ENCODE measurements at regions not wholly inside any gene's neighbourhood (a gene's known extent, or its start where the extent isn't known, plus 50 kb on each side); places are given as distances from the start of the nearest gene placed in this dataset.
"Not testable (repeated sequence)": the region's sequence is repeated elsewhere in the genome, so short reads cannot be mapped to it uniquely, and the experiment has no call there.

DNA sequence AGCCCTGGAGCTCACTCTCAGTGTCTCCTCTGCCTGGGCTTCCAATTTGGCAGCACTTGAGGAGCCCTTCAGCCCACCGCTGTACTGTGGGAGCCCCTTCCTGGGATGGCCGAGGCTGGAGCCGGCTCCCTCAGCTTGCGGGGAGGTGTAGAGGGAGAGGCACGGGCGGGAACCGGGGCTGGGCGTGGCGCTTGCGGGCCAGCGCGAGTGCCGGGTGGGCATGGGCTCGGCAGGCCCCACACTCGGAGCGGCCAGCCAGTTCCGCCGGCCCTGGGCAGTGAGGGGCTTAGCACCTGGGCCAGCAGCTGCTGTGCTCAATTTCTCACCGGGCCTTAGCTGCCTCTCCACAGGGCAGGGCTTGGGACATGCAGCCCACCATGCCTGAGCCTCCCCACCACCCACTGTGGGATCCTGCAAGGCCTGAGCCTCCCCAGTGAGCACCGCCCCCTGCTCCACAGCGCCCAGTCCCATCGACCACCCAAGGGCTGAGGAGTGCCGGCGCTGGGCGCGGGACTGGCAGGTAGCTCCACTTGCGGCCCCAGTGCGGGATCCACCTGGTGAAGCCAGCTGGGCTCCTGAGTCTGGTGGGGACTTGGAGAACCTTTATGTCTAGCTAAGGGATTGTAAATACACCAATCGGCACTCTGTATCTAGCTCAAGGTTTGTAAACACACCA, 65.1 kb upstream of the ROPN1B start:
- not testable (repeated sequence) for H3K27me3 ChIP-seq (ENCODE audit: insufficient read depth, poor library complexity, severe bottlenecking); H3K27ac ChIP-seq (replicated peaks); DNase-seq (ENCODE audit: low read depth in 1 of 2, low spot score in 1 of 2); H3K4me3 ChIP-seq (replicated peaks; ENCODE audit: insufficient read depth, low read length)

DNA sequence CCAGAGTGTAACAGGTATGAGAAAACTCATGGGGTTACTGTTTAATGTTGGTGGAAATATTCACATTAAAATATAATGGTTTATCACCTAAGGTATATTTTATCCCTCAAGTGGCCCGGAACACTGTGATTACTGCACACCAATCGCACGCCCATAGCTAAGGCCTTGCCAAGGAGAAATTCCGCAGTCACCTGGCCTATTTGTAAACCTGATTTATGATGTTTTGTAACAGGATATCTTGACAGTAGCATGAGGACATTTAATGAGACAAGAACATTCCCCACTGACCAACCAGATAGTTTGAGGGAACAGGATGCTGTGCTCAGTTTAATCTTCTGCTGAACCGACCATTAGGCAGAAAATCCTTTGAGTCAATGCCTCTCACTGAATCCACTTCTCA, 61.7 kb upstream of the ROPN1B start:
- DNase-seq (ENCODE audit: low read depth in 1 of 2, low spot score in 1 of 2); H3K27ac ChIP-seq (replicated peaks); H3K27me3 ChIP-seq (ENCODE audit: insufficient read depth, poor library complexity, severe bottlenecking); H3K4me3 ChIP-seq (replicated peaks; ENCODE audit: insufficient read depth, low read length): not testable (repeated sequence)

DNA sequence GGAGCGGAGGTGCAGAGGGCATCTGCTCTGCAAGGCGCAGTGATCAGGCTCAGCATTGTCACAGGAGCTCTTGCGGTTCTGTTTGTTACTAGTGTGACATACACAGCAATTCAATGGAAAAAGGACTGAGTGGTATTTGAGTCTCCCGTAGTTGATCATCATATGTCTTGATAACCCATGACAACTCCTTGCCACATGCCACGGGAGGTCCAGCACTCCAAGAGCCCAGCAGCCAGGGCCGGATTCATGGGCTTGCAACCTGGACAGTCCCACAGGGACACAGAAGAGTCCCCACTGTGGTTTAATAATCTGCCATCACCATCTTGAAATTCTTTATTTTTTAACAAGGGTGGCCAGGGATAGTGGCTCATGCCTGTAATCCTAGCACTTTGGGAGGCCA, 58.1 kb upstream of the ROPN1B start:
- H3K27me3 ChIP-seq (ENCODE audit: insufficient read depth, poor library complexity, severe bottlenecking); DNase-seq (ENCODE audit: low read depth in 1 of 2, low spot score in 1 of 2); H3K4me3 ChIP-seq (replicated peaks; ENCODE audit: insufficient read depth, low read length); H3K27ac ChIP-seq (replicated peaks): not testable (repeated sequence)

DNA sequence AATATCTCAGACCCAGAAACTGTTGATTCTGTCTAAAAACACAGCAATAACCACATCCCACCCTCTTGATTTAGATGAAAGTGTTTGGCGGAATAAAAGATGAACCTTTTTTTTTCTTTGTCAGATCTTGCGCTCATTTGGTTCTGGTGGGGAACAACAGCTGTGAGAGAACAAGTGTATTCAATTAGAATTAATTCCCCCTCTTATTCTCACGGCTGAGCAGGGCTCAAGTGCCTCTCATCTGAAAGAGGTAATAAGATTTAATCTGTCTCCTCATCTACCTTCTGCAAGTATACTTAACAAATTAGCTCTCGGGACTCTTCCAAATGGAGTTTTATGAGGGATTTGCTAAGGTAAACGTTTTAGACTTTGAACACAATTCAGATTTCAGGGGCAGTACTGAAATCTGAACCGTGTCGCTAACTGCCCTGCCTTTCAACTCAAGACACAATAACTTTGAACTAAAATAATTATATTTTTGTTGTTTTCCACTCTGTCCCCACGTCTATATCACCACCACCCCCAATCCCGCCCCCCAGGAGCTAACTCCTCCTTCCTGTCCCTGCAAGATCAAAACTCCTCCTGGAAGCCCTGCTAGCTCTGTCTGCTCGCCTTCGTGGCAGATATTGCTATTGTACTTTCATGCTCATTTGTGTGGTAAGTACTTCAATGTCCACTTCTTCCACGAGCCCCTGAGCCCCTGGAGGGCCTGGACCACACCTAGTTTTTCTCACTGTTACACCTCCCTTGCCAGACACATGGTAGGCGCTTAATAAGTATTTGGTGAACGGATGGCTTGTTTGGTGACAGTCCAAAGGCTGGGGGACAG, 54.2 kb upstream of the ROPN1B start:
- not testable (repeated sequence) for DNase-seq (ENCODE audit: low read depth in 1 of 2, low spot score in 1 of 2); H3K27ac ChIP-seq (replicated peaks); H3K27me3 ChIP-seq (ENCODE audit: insufficient read depth, poor library complexity, severe bottlenecking)
- H3K4me3 ChIP-seq (replicated peaks; ENCODE audit: insufficient read depth, low read length), result peak overlapping the region; percentile 81

DNA sequence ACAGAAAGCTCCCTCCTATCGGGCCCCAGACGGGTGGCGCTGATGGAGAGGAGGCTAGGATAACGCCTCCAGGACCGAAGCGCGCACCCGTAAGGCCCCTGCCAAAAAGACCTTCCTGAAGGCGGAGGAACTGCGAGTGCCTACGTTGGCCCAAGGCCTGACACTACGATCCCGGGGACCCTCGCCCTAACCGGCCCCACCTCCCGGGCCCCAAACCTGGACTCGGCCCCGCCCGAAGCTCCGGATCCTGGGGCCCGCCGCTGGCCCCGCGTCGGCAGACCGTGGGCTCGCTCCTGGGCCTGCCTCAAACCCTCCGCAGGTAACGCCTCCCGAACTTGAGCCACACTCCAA, 53.6 kb upstream of the ROPN1B start:
- H3K27me3 ChIP-seq (ENCODE audit: insufficient read depth, poor library complexity, severe bottlenecking), result not testable (repeated sequence)
- H3K27ac ChIP-seq (replicated peaks), result peak overlapping the region; percentile 34
- peak overlapping the region; percentile 81 for H3K4me3 ChIP-seq (replicated peaks; ENCODE audit: insufficient read depth, low read length)
- peak in 1 of 2 experiments; percentile 5 for DNase-seq (ENCODE audit: low read depth in 1 of 2, low spot score in 1 of 2)

DNA sequence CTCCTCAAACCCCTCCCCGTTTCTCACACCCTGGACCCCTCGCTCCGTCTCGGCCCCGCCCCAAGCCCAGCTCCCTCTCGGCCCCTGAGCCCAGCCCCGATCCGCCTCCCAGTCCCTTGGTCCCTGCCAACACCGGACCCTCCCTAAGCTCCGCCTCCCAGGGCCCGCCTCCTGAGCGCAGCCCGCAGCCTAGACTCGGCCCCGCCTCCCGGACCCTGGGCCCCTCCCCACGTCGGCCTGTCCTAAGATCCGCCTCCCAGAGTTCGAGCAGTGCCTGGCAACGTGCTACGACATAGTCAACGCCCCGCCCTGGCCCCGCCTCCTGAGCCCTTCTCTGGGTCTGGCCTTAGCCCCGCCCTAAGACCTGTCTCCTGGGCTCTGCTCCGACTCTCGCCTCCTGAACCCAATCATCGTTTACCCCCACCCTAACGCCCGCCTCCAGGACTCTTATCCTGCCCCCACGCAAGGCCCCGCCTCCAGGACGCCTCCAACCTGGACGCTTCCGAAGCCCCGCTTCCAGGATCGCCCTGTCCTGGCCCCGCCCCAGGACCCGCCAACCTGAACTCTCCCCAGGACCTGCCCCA, 53.1 kb upstream of the ROPN1B start:
- H3K27ac ChIP-seq (replicated peaks), result peak overlapping the region; percentile 36
- H3K4me3 ChIP-seq (replicated peaks; ENCODE audit: insufficient read depth, low read length), result peak overlapping the region; percentile 81
- peak; percentile 84 to 99 for DNase-seq (ENCODE audit: low read depth in 1 of 2, low spot score in 1 of 2)
- H3K27me3 ChIP-seq (ENCODE audit: insufficient read depth, poor library complexity, severe bottlenecking), result not testable (repeated sequence)

DNA sequence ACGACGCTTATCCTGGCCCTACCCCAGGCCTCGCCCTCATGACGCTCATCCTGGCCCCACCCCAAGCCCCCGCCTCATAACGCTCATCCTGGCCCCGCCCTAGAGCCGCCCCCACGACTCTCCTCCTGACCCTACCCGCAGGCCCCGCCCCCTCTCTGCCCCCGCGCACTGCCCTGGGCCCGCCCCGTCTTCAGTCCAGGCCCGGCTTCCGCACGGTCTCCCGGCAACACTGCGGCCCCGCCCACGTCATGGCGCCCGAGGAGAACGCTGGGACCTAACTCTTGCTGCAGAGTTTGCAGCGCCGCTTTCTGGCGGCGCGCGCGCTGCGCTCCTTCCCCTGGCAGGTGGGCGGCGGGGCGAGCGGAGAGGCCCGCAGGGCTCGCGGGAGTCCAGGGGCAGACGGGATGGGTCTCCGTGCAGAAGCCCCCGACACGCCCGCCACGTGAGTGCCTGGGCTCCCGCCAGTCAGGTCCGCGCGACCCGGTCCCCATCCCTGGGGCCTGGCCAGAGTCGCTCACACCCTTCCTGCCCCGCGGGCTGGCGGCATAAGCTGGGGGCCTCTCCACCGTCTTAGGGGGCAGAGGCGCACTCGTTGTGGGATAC, 52.5 kb upstream of the ROPN1B start:
- no peak for TF ChIP-seq GABPA (IDR thresholded peaks at IDR 0.05; ENCODE audit: low read depth)
- TF ChIP-seq SPI1 (IDR thresholded peaks at IDR 0.05; ENCODE audit: borderline replicate concordance, low read depth), result no peak
- TF ChIP-seq, protein P1, sequence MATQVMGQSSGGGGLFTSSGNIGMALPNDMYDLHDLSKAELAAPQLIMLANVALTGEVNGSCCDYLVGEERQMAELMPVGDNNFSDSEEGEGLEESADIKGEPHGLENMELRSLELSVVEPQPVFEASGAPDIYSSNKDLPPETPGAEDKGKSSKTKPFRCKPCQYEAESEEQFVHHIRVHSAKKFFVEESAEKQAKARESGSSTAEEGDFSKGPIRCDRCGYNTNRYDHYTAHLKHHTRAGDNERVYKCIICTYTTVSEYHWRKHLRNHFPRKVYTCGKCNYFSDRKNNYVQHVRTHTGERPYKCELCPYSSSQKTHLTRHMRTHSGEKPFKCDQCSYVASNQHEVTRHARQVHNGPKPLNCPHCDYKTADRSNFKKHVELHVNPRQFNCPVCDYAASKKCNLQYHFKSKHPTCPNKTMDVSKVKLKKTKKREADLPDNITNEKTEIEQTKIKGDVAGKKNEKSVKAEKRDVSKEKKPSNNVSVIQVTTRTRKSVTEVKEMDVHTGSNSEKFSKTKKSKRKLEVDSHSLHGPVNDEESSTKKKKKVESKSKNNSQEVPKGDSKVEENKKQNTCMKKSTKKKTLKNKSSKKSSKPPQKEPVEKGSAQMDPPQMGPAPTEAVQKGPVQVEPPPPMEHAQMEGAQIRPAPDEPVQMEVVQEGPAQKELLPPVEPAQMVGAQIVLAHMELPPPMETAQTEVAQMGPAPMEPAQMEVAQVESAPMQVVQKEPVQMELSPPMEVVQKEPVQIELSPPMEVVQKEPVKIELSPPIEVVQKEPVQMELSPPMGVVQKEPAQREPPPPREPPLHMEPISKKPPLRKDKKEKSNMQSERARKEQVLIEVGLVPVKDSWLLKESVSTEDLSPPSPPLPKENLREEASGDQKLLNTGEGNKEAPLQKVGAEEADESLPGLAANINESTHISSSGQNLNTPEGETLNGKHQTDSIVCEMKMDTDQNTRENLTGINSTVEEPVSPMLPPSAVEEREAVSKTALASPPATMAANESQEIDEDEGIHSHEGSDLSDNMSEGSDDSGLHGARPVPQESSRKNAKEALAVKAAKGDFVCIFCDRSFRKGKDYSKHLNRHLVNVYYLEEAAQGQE (IDR thresholded peaks at IDR 0.05; ENCODE audit: insufficient replicate concordance, low read depth), result peak; percentile 30
- TF ChIP-seq POLR2AphosphoS5 (IDR thresholded peaks at IDR 0.05; ENCODE audit: low read depth), result peak; percentile 44; the same call in 1 of the 2 replicates
- TF ChIP-seq, protein P2, sequence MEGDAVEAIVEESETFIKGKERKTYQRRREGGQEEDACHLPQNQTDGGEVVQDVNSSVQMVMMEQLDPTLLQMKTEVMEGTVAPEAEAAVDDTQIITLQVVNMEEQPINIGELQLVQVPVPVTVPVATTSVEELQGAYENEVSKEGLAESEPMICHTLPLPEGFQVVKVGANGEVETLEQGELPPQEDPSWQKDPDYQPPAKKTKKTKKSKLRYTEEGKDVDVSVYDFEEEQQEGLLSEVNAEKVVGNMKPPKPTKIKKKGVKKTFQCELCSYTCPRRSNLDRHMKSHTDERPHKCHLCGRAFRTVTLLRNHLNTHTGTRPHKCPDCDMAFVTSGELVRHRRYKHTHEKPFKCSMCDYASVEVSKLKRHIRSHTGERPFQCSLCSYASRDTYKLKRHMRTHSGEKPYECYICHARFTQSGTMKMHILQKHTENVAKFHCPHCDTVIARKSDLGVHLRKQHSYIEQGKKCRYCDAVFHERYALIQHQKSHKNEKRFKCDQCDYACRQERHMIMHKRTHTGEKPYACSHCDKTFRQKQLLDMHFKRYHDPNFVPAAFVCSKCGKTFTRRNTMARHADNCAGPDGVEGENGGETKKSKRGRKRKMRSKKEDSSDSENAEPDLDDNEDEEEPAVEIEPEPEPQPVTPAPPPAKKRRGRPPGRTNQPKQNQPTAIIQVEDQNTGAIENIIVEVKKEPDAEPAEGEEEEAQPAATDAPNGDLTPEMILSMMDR (IDR thresholded peaks at IDR 0.05; ENCODE audit: insufficient read depth, low read length), result no peak
- Histone ChIP-seq H3K4me3 (replicated peaks; ENCODE audit: insufficient read depth, low read length) (peak overlapping the region; percentile 81), H3K27ac (replicated peaks) (peak overlapping the region; percentile 65), H3K27me3 (ENCODE audit: insufficient read depth, poor library complexity, severe bottlenecking) (no peaks in the 10 kb centered on the region)
- DNase-seq (ENCODE audit: low read depth in 1 of 2, low spot score in 1 of 2), result peak in 1 of 2 experiments; percentile 84

DNA sequence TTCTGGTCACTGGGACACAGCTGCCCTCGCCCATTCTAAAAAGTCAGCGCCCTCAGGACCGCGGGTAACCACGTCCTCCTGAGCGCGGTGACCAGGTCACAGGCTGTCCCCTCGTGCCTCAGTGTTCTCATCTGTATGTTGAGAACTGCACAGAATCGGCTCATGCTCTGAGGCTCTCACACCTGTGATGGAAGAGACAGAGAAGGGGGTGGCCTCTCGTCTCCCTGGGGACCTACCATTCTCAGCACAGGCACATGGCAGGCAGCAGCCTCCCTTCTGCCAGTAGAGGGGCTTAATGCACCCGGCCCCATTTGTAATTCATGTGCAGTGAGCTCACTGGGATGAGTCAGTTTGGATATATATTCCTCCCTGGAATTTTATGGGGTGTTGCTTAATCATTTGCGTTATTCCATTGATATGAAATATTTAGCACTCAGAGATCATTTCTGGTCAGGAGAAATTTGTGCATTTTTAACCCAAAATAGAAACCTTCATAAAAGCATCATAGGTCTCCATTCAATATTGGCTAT, 51.9 kb upstream of the ROPN1B start:
- peak; percentile 34 to 46 for DNase-seq (ENCODE audit: low read depth in 1 of 2, low spot score in 1 of 2)
- Histone ChIP-seq H3K27ac (replicated peaks) (peak overlapping the region; percentile 65), H3K4me3 (replicated peaks; ENCODE audit: insufficient read depth, low read length) (peak overlapping the region; percentile 81)
- H3K27me3 ChIP-seq (ENCODE audit: insufficient read depth, poor library complexity, severe bottlenecking), result not testable (repeated sequence)

DNA sequence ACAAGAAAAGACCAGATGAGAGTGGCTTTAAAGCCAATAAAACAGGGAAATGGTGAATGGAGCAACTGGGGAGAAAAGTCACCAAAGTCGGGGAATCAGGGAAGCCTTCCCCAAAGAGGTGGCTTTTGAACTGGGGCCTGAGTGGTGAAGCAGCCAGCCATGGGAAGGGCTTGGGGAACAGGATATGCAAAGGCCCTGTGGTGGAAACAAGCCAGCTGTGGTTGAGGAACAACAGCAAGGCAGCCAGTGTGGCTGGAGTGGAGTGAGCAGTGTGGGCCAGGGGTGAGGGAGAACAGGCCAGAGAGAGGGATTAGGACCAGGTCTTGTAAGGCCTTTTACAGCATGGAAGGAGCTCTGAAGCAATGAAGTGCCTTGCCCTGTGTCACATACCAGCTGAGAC, 51.0 kb upstream of the ROPN1B start:
- not testable (repeated sequence) for H3K4me3 ChIP-seq (replicated peaks; ENCODE audit: insufficient read depth, low read length); H3K27me3 ChIP-seq (ENCODE audit: insufficient read depth, poor library complexity, severe bottlenecking); H3K27ac ChIP-seq (replicated peaks); DNase-seq (ENCODE audit: low read depth in 1 of 2, low spot score in 1 of 2)

DNA sequence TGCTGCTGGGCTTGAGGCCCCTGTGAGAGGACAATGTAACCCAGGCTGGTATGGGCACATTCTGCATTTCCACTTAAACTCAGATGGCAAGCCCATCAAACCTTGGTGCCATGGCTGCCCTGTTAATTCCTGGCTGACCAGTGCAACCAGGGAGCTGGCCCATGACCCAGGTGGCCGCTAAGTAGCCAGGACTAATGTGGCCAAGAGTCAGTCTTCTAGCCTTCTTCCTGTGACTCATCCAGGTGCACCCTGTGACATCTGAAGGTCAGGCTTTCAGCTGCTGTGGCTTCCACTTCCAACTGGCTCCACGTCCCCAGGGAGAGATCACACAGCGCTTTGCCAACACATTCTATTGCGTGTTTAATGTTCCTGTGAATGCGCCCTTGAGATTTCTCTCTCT, 50.5 kb upstream of the ROPN1B start:
- DNase-seq (ENCODE audit: low read depth in 1 of 2, low spot score in 1 of 2); H3K27me3 ChIP-seq (ENCODE audit: insufficient read depth, poor library complexity, severe bottlenecking); H3K27ac ChIP-seq (replicated peaks); H3K4me3 ChIP-seq (replicated peaks; ENCODE audit: insufficient read depth, low read length): not testable (repeated sequence)

DNA sequence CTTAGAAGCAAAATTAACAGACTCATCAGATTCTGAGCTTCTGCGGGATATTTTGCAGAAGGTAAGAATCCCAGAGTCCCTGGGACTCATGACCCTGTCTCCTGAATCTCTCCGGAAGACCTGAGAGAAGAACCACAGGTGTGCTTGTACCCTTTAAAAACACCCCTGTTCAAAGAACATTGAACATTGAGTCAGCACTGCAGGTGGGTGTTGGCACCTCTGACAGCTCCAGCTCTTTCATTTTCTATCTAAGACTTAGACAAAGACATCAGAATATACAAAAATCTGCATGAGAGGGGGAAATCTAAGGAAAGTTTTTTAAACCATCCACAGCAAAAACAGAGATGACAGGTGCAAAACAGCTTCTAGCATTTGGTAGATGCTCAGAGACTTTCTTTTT, 50.1 kb upstream of the ROPN1B start:
- H3K27ac ChIP-seq (replicated peaks); H3K27me3 ChIP-seq (ENCODE audit: insufficient read depth, poor library complexity, severe bottlenecking); DNase-seq (ENCODE audit: low read depth in 1 of 2, low spot score in 1 of 2); H3K4me3 ChIP-seq (replicated peaks; ENCODE audit: insufficient read depth, low read length): not testable (repeated sequence)
